Colonic mucosa (tissue), 4 donors: ENCODE measurements at regions not wholly inside any gene's neighbourhood (a gene's known extent, or its start where the extent isn't known, plus 50 kb on each side); places are given as distances from the start of the nearest gene placed in this dataset.

ENCODE experiments used
- DNase-seq: peaks from one replicate; pipeline ENCODE4 v3.0.0-alpha.2; 2020
- H3K27ac ChIP-seq: fragments of 200-600 bp; one replicate; pipeline ENCODE4 v1.8.0; 2021
- H3K27me3 ChIP-seq: fragments of 200-600 bp; one replicate; pipeline ENCODE4 v1.8.0; 2021
- H3K36me3 ChIP-seq: fragments of 200-600 bp; one replicate; pipeline ENCODE4 v1.8.0; 2021
- H3K4me1 ChIP-seq: fragments of 200-600 bp; one replicate; pipeline ENCODE4 v1.8.0; 2021; ENCODE audit warnings: mild to moderate bottlenecking
- H3K4me3 ChIP-seq: fragments of 200-600 bp; one replicate; pipeline ENCODE4 v1.8.0; 2021
- H3K9ac ChIP-seq, 2 donors: one replicate each; pipeline ENCODE4 v1.7.0; 2013; ENCODE audit warnings: control low read depth in 2 of 2, low read depth in 2 of 2, low read length in 2 of 2
- H3K9me3 ChIP-seq: fragments of 200-600 bp; one replicate; pipeline ENCODE4 v1.8.0; 2021
- intact Hi-C: fragments of 100-400 bp; cut with DNase I; formaldehyde crosslinking; loops from one replicate; pipeline ENCODE4 v1.14.1; 2022
- TF ChIP-seq, protein P1 (sequence below): fragments of 200-600 bp; IDR thresholded peaks from one replicate; pipeline ENCODE4 v1.8.0; 2022; ENCODE audit warnings: antibody characterized with exemption, mild to moderate bottlenecking
- donor health status: healthy.
- donor health status: DM: no; HTN: no; CAD: no.
- donor health status: DM: no; HTN: no; CAD: no.

DNA sequence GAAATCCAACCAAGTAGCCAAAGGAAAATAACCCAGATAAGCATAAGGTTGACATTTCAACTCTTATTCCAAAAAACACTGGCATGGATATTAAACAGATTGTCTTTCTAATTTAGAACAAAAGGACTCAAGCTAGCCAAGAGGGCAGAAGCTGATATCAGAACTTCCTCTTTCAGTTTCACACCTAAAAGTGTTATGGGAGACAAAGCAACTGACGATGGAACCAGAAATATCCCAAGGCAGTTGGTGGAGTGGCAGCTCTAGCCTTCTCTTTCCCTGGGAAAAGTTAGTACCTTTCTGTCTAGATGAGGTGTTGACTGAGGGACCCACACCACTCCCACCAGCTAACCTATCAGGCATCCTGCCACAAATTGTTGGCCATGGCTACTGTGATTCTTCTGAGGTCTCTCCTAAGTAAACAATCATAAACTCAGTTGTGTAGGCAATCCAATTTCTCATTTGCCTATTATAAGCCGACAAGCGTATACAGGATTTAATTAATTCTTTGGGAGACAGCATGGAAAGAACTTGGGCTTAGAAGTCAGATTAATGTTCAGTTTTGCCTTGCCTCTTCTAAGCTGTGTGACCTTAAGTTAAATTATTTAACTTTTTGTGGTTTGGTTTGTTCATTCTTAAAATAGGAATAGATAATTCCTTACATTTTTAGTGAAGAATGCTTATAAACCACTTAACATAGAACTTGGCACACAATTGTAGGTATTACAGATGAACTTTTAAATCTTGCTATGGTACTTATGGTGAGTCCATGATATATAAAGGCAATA, 110.9 kb upstream of the ADAMTSL1 start:
- intact Hi-C loops, result no loop called here
- H3K4me3 ChIP-seq, result no peak overlapping the region
- H3K9ac ChIP-seq, result no peak overlapping the region
- TF ChIP-seq, protein P1, sequence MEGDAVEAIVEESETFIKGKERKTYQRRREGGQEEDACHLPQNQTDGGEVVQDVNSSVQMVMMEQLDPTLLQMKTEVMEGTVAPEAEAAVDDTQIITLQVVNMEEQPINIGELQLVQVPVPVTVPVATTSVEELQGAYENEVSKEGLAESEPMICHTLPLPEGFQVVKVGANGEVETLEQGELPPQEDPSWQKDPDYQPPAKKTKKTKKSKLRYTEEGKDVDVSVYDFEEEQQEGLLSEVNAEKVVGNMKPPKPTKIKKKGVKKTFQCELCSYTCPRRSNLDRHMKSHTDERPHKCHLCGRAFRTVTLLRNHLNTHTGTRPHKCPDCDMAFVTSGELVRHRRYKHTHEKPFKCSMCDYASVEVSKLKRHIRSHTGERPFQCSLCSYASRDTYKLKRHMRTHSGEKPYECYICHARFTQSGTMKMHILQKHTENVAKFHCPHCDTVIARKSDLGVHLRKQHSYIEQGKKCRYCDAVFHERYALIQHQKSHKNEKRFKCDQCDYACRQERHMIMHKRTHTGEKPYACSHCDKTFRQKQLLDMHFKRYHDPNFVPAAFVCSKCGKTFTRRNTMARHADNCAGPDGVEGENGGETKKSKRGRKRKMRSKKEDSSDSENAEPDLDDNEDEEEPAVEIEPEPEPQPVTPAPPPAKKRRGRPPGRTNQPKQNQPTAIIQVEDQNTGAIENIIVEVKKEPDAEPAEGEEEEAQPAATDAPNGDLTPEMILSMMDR, result no peak
- H3K4me1 ChIP-seq, result no peaks in the 10 kb centered on the region
- H3K9me3 ChIP-seq, result no peaks in the 10 kb centered on the region
- no peak overlapping the region for H3K27ac ChIP-seq
- DNase-seq, result peak; percentile 24
- no peaks in the 10 kb centered on the region for H3K27me3 ChIP-seq
- no peaks in the 10 kb centered on the region for H3K36me3 ChIP-seq

DNA sequence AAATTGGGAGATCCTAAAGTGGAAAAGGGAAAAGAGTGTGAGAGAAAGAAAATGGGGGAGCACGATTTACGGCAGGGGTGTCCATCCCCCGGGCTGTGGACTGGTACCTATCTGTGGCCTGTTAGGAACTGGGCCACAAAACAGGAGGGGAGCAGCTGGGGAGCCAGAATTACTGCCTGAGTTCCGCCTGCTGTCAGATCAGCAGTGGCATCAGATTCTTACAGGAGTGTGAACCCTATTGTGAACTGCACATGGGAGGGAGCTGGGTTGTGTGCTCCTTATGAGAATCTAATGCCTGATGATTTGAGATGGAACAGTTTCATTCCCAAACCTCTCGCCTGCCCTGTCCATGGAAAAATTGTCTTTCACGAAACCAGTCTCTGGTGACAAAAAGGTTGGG, 108.3 kb upstream of the ADAMTSL1 start:
- TF ChIP-seq, protein P1, result no peak
- no peaks in the 10 kb centered on the region for H3K27me3 ChIP-seq
- H3K4me1 ChIP-seq, result no peaks in the 10 kb centered on the region
- no peaks in the 10 kb centered on the region for H3K36me3 ChIP-seq
- no peak overlapping the region for H3K4me3 ChIP-seq
- H3K9me3 ChIP-seq, result no peaks in the 10 kb centered on the region
- intact Hi-C loops, result no loop called here
- DNase-seq, result no peak
- H3K9ac ChIP-seq, result no peak overlapping the region
- no peak overlapping the region for H3K27ac ChIP-seq

DNA sequence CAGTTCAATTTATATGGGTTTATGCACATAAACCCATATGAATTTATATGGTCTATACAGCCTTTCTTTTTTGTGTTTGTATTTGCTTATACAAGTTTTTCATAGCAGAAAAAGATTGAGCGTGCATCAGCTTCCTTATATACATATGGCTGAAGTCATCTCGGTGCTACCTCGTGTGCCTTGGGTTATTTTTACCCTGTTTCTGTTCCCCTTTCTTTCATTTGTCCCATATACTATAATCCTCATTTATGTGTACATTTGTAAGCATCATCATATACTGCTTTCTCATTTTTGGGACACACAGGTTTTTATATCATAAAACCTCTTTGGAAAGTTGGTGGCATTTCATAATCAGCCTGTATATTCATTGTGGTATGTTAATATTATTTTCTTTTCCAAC, 107.8 kb upstream of the ADAMTSL1 start:
- intact Hi-C loops, result no loop called here
- Histone ChIP-seq H3K9me3 (no peaks in the 10 kb centered on the region), H3K27ac (no peak overlapping the region), H3K9ac (no peak overlapping the region), H3K36me3 (no peaks in the 10 kb centered on the region), H3K4me3 (no peak overlapping the region), H3K27me3 (no peaks in the 10 kb centered on the region), H3K4me1 (no peaks in the 10 kb centered on the region)
- TF ChIP-seq, protein P1, result no peak
- no peak for DNase-seq

DNA sequence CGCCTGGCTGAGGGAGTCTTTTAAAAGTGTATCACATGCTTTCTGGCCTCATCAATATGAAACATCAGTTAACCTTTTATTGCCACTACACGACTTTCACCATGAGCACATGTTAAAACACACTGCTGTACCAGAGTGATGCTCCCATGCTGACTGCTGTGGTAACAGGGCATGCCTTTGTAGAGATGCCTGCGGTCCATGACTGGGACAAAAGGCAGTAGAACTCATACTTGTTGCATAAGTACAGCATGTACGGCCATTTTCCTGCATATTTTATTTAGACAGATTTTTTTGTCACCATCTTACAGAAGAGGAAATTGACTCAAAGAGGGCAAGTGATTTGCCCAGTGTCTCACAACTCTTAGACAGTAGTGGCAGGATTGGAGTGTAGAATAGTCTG, 105.7 kb upstream of the ADAMTSL1 start:
- no peak for DNase-seq
- Histone ChIP-seq H3K4me3 (no peak overlapping the region), H3K36me3 (no peaks in the 10 kb centered on the region), H3K9ac (no peak overlapping the region), H3K27ac (no peak overlapping the region), H3K9me3 (no peaks in the 10 kb centered on the region), H3K4me1 (no peaks in the 10 kb centered on the region), H3K27me3 (no peaks in the 10 kb centered on the region)
- intact Hi-C loops, result no loop called here
- TF ChIP-seq, protein P1, result no peak

DNA sequence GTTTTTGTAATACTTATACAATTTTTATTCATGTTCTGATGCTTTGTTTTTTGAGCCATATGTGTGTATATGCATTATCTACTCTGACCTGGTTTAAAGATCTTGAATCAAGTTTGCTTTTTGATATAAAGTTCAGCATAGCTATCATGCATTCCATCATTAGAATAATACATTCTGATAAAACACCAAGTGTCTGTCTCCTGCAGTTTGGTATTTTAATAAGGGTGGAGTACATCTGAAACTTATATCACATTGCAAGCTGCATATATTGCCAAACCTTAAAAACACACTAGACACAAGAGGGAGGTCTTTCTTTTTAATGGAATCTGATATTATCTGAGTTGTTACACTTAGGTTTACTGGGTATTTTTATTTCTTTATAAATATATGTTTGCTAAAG, 102.8 kb upstream of the ADAMTSL1 start:
- no peaks in the 10 kb centered on the region for H3K4me1 ChIP-seq
- intact Hi-C loops, result no loop called here
- no peak for DNase-seq
- H3K4me3 ChIP-seq, result no peak overlapping the region
- H3K9ac ChIP-seq, result no peak overlapping the region
- H3K36me3 ChIP-seq, result no peaks in the 10 kb centered on the region
- H3K9me3 ChIP-seq, result no peaks in the 10 kb centered on the region
- no peak overlapping the region for H3K27ac ChIP-seq
- TF ChIP-seq, protein P1, result no peak
- H3K27me3 ChIP-seq, result no peaks in the 10 kb centered on the region
